Esophagus squamous epithelium (tissue), 5 donors: ENCODE measurements at regions not wholly inside any gene's neighbourhood (a gene's known extent, or its start where the extent isn't known, plus 50 kb on each side); places are given as distances from the start of the nearest gene placed in this dataset.

ENCODE experiments used
- DNase-seq: peaks from one replicate; lab custom pipeline; 2025; lab: John Stamatoyannopoulos, UW
- H3K27ac ChIP-seq, 4 donors: fragments of 200-600 bp; sonication (generic); one replicate each; pipeline ENCODE4 v1.5.1; 2016 to 2019; ENCODE audit warnings: mild to moderate bottlenecking in 1 of 4
- H3K27me3 ChIP-seq, 4 donors: fragments of 200-600 bp; sonication (generic); 1 replicate in 3 of 4; 2 replicates in 1 of 4; pipeline versions ENCODE4 v1.5.1 to v1.6.0; 2017 to 2021; ENCODE audit warnings: antibody characterized with exemption in 1 of 4
- H3K36me3 ChIP-seq, 3 donors: fragments of 200-600 bp; sonication (generic); one replicate each; pipeline ENCODE4 v1.5.1; 2016 to 2019
- H3K4me1 ChIP-seq, 3 donors: fragments of 200-600 bp; sonication (generic); one replicate each; pipeline ENCODE4 v1.5.1; 2017 to 2019
- H3K4me3 ChIP-seq, 4 donors: fragments of 200-600 bp; sonication (generic); 1 replicate in 3 of 4; 2 replicates in 1 of 4; pipeline ENCODE4 v1.5.1; 2016 to 2019; ENCODE audit warnings: mild to moderate bottlenecking in 2 of 4, moderate library complexity in 1 of 4
- H3K9me3 ChIP-seq, 3 donors: fragments of 200-600 bp; sonication (generic); one replicate each; pipeline ENCODE4 v1.5.1; 2016 to 2019
- CTCF ChIP-seq, 6 experiments: fragments of 450-650 bp in 4 of 6; fragments of 200-600 bp in 2 of 6; sonication (generic) in 2 of 6; IDR thresholded peaks; one replicate each; pipeline ENCODE4 v1.5.1; 2016 to 2019; ENCODE audit warnings: antibody characterized with exemption in 6 of 6, mild to moderate bottlenecking in 4 of 6, moderate library complexity in 4 of 6
- POLR2A ChIP-seq, 4 donors: fragments of 450-650 bp; IDR thresholded peaks; one replicate each; pipeline ENCODE4 v1.6.1; 2017; ENCODE audit warnings: antibody characterized with exemption in 4 of 4, mild to moderate bottlenecking in 4 of 4, moderate library complexity in 3 of 4
- WGBS, 2 donors: methylation state at CpG; one replicate each; pipeline ENCODE4 v1.1.5; 2018; 5-methylcytosine and 5-hydroxymethylcytosine counted together
- intact Hi-C: fragments of 100-400 bp; cut with DNase I; formaldehyde crosslinking; loops from one replicate; pipeline ENCODE4 v1.15.0; 2022
- donor health status: DM: yes; HTN: yes; CAD: no.

DNA sequence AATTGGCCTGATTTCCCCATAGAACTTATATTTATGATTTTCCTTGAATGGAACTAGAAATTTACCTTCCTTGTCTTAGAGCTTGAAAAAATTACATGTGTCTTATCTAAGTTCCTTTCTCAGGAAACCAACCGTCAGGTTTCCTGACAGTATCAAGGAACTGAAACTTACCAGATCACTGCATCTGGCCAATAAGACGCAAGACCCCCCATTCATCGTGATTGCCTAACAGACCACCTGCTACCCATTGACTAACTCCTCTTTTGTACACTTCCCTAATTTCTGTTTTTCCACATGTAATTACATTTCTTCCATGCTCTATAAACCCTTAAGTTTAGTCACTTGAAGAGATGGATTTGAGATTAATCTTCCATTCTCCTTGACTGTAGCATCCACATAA is 517.2 kb upstream of the CBLB start:
- WGBS, 2 donors: 83 to 88% methylated on average over 3 of the region's 3 CpGs
- no peaks in the 10 kb centered on the region for H3K9me3 ChIP-seq
- no peaks in the 10 kb centered on the region for H3K27me3 ChIP-seq
- no peak for DNase-seq
- intact Hi-C loops: no loop called here
- no peak overlapping the region for H3K4me3 ChIP-seq
- no peaks in the 10 kb centered on the region for H3K36me3 ChIP-seq
- TF ChIP-seq POLR2A (IDR thresholded peaks at IDR 0.05): no peak
- no peak for TF ChIP-seq CTCF (IDR thresholded peaks at IDR 0.05)
- H3K4me1 ChIP-seq: no peaks in the 10 kb centered on the region
- H3K27ac ChIP-seq: no peak overlapping the region

- H3K36me3 ChIP-seq: no peaks in the 10 kb centered on the region
- intact Hi-C loops: no loop called here
- no peaks in the 10 kb centered on the region for H3K4me1 ChIP-seq
- no peaks in the 10 kb centered on the region for H3K27me3 ChIP-seq
- H3K27ac ChIP-seq: no peak overlapping the region
- DNase-seq: no peak
- no peak overlapping the region for H3K4me3 ChIP-seq
- 92% methylated on average over 1 of the region's 1 CpG for WGBS, 2 donors
- TF ChIP-seq POLR2A (IDR thresholded peaks at IDR 0.05) (no peak), CTCF (IDR thresholded peaks at IDR 0.05) (no peak)
- no peaks in the 10 kb centered on the region for H3K9me3 ChIP-seq
These were observed 524.1 kb upstream of the CBLB start for GRCh38 chr3:106392915-106393314.

GRCh38 chr3:106397006-106397405 is 528.2 kb upstream of the CBLB start:
- no peaks in the 10 kb centered on the region for H3K9me3 ChIP-seq
- no peak for TF ChIP-seq CTCF (IDR thresholded peaks at IDR 0.05)
- no peak for TF ChIP-seq POLR2A (IDR thresholded peaks at IDR 0.05)
- intact Hi-C loops: no loop called here
- WGBS, 2 donors: 82 to 92% methylated on average over 2 of the region's 2 CpGs
- no peaks in the 10 kb centered on the region for H3K27me3 ChIP-seq
- peaks cover 0 to 18% (median 4%) of the 10 kb centered on the region in 3 donors for H3K4me1 ChIP-seq
- DNase-seq: no peak
- no peak overlapping the region for H3K4me3 ChIP-seq
- no peak overlapping the region for H3K27ac ChIP-seq
- H3K36me3 ChIP-seq: no peaks in the 10 kb centered on the region

DNA sequence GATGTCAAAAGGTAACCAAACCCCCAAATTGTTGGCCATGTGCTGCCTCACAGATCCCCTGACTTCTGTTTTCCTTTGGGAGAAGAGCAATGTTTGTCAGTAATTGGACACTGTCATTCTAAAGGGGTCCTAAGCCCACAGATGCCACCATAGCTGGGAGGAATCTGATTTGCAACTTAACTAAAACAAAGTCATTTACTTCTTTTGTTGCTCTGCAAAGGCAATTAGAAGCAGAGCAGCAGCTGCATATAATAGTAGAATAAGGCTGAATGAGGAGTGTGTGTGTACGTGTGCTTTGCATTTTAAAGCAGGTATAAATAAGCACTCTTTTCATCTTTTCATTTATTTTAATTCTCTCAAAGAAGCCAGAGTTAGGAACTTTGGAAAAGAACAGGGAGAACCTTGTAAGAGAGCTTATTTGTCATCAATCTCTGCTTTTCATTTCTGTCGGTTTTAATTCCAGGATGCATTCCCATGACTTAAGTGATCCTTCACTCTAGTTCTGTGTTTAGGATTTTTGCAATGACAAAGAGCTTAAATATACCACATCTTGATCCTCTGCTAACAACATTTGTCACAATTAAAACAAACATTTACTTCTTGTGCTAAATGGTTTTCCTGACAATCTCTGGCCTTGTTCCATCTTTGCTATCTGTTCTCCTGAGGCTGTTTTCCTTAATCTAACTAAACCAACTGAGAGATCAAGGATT is 530.2 kb upstream of the CBLB start:
- Histone ChIP-seq H3K4me1 (peaks cover 0 to 18% (median 4%) of the 10 kb centered on the region in 3 donors), H3K36me3 (no peaks in the 10 kb centered on the region), H3K4me3 (no peak overlapping the region), H3K27ac (no peak overlapping the region), H3K9me3 (no peaks in the 10 kb centered on the region), H3K27me3 (no peaks in the 10 kb centered on the region)
- TF ChIP-seq POLR2A (IDR thresholded peaks at IDR 0.05): no peak
- TF ChIP-seq CTCF (IDR thresholded peaks at IDR 0.05): no peak
- no peak for DNase-seq
- intact Hi-C loops: no loop called here
- 31 to 33% methylated on average over 2 of the region's 2 CpGs for WGBS, 2 donors

GRCh38 chr3:106399761-106400160 is 530.9 kb upstream of the CBLB start:
- 82 to 91% methylated on average over 4 of the region's 4 CpGs for WGBS, 2 donors
- intact Hi-C loops: no loop called here
- H3K27me3 ChIP-seq: no peaks in the 10 kb centered on the region
- no peak overlapping the region for H3K27ac ChIP-seq
- DNase-seq: no peak
- H3K36me3 ChIP-seq: no peaks in the 10 kb centered on the region
- no peak overlapping the region for H3K4me3 ChIP-seq
- no peaks in the 10 kb centered on the region for H3K9me3 ChIP-seq
- peaks cover 0 to 18% (median 4%) of the 10 kb centered on the region in 3 donors for H3K4me1 ChIP-seq
- TF ChIP-seq CTCF (IDR thresholded peaks at IDR 0.05) (no peak), POLR2A (IDR thresholded peaks at IDR 0.05) (no peak)
